PC-3 (cell line): ENCODE measurements at regions not wholly inside any gene's neighbourhood (a gene's known extent, or its start where the extent isn't known, plus 50 kb on each side); places are given as distances from the start of the nearest gene placed in this dataset.
"Not testable (repeated sequence)": the region's sequence is repeated elsewhere in the genome, so short reads cannot be mapped to it uniquely, and the experiment has no call there.

Experiments
- ATAC-seq: fragments of 200-7000 bp; cut with Tn5 transposase; 2 replicates; pipeline ENCODE4 v1.9.1; 2020; ENCODE audit warnings: mild to moderate bottlenecking, moderate library complexity
- BruUV-seq: library from RNA; stranded (reverse); fragments of 400-500 nt; replicated peaks from 2 replicates; lab custom pipeline; 2021; lab: Mats Ljungman, UMichigan
- CTCF ChIA-PET: fragments of 300-600 bp; sonication (Branson Sonifier 250); formaldehyde crosslinking; loops from one replicate; lab custom pipeline; 2022; ENCODE audit warnings: antibody characterized with exemption; lab: Charles Lee
- POLR2A ChIA-PET: fragments of 300-600 bp; sonication (Branson Sonifier 250); formaldehyde crosslinking; loops from one replicate; lab custom pipeline; 2022; ENCODE audit warnings: antibody characterized with exemption; ENCODE audit not compliant: unreplicated experiment; lab: Charles Lee
- DNase-seq: peaks from one replicate; pipeline ENCODE4 v3.0.0-alpha.2; 2015
- H2AFZ ChIP-seq: fragments of 300-600 bp; sonication (generic); 2 replicates; pipeline ENCODE4 v1.6.0; 2016; ENCODE audit warnings: antibody characterized with exemption, low read length
- H3F3A ChIP-seq: fragments of 300-600 bp; sonication (generic); one replicate; pipeline ENCODE4 v1.6.0; 2017; ENCODE audit warnings: antibody characterized with exemption, low read length, control low read depth, mild to moderate bottlenecking; ENCODE audit not compliant: unreplicated experiment
- H3K27ac ChIP-seq: fragments of 300-600 bp; sonication (generic); 2 replicates; pipeline ENCODE4 v1.5.1; 2016; ENCODE audit warnings: mild to moderate bottlenecking, low read length
- H3K27me3 ChIP-seq: fragments of 300-600 bp; sonication (generic); 2 replicates; pipeline ENCODE4 v1.6.1; 2016; ENCODE audit warnings: low read length, mixed read lengths
- H3K36me3 ChIP-seq: fragments of 300-600 bp; sonication (generic); 2 replicates; pipeline ENCODE4 v1.6.1; 2016; ENCODE audit warnings: low read depth, mixed run types, low read length, mixed read lengths
- H3K4me1 ChIP-seq: fragments of 300-600 bp; sonication (generic); 2 replicates; pipeline ENCODE4 v1.5.1; 2016; ENCODE audit warnings: low read length; ENCODE audit not compliant: insufficient read depth
- H3K4me2 ChIP-seq: fragments of 300-600 bp; sonication (generic); 2 replicates; pipeline ENCODE4 v1.6.0; 2016; ENCODE audit warnings: low read length
- H3K4me3 ChIP-seq: fragments of 300-600 bp; sonication (generic); 2 replicates; pipeline ENCODE4 v1.5.1; 2016; ENCODE audit warnings: mild to moderate bottlenecking, low read length, mixed read lengths
- H3K79me2 ChIP-seq: fragments of 300-600 bp; sonication (generic); 2 replicates; pipeline ENCODE4 v1.6.1; 2017; ENCODE audit warnings: low read length, mixed read lengths
- H3K9ac ChIP-seq: fragments of 300-600 bp; sonication (generic); 2 replicates; pipeline ENCODE4 v1.6.0; 2016; ENCODE audit warnings: mild to moderate bottlenecking, low read length
- H3K9me2 ChIP-seq: fragments of 300-600 bp; sonication (generic); replicated peaks from 2 replicates; pipeline ENCODE4 v1.6.1; 2016; ENCODE audit warnings: mixed run types, low read length, mixed read lengths
- H3K9me3 ChIP-seq: fragments of 300-600 bp; sonication (generic); 2 replicates; pipeline ENCODE4 v1.6.1; 2016; ENCODE audit warnings: low read length, mixed read lengths
- H4K20me1 ChIP-seq: fragments of 300-600 bp; sonication (generic); 2 replicates; pipeline ENCODE4 v1.6.1; 2016; ENCODE audit warnings: low read length, mixed read lengths
- CTCF ChIP-seq: fragments of 300-600 bp; sonication (generic); conservative IDR thresholded peaks from 2 replicates; pipeline ENCODE4 v1.5.1; 2017; ENCODE audit warnings: antibody characterized with exemption, low read depth, mild to moderate bottlenecking, low read length
- EZH2 ChIP-seq: fragments of 300-600 bp; sonication (generic); IDR thresholded peaks from one replicate; pipeline ENCODE4 v1.6.1; 2017; ENCODE audit warnings: antibody characterized with exemption, mild to moderate bottlenecking, low read length; ENCODE audit not compliant: unreplicated experiment
- EZH2phosphoT487 ChIP-seq: fragments of 300-600 bp; sonication (generic); IDR thresholded peaks from 2 replicates; pipeline ENCODE4 v1.6.1; 2018; ENCODE audit warnings: mild to moderate bottlenecking, antibody characterized with exemption, low read length, borderline replicate concordance
- intact Hi-C: fragments of 100-400 bp; cut with micrococcal nuclease; formaldehyde crosslinking; loops from 2 replicates; pipeline ENCODE4 v1.9.0; 2023

- no peak overlapping the region for H3K9ac ChIP-seq
- H3K27me3 ChIP-seq, result no peaks in the 10 kb centered on the region
- no peak for ATAC-seq
- no peaks in the 10 kb centered on the region for H3K79me2 ChIP-seq
- intact Hi-C loops, result loop anchor here (10.0 kb wide), 1 partner anchor 1039 kb away; no protein-coding TSS in a partner anchor
- no peak overlapping the region for H3K27ac ChIP-seq
- ChIA-PET CTCF (no interaction called here), POLR2A (interaction anchor here (0.6 kb wide), 1 partner anchor 605 kb away, joined by 3 read pairs; no protein-coding TSS in a partner anchor)
- H3K36me3 ChIP-seq, result no peaks in the 10 kb centered on the region
- no TSS peak for BruUV-seq
- no peaks in the 10 kb centered on the region for H3K4me1 ChIP-seq
- no peaks in the 10 kb centered on the region for H3F3A ChIP-seq
- no peaks in the 10 kb centered on the region for H4K20me1 ChIP-seq
- H2AFZ ChIP-seq, result no peak overlapping the region
- H3K4me2 ChIP-seq, result no peak overlapping the region
- H3K9me2 ChIP-seq, result no peaks in the 10 kb centered on the region
- no peak for TF ChIP-seq EZH2phosphoT487
- no peak for TF ChIP-seq CTCF
- no peak for TF ChIP-seq EZH2
- DNase-seq, result no peak
- no peaks in the 10 kb centered on the region for H3K9me3 ChIP-seq
- H3K4me3 ChIP-seq, result no peak overlapping the region
Measured at GRCh38 chr2:122713800-122714199, 958.3 kb downstream of the TSN start.

GRCh38 chr2:122720822-122721221 lies 965.4 kb downstream of the TSN start:
- H3K4me1 ChIP-seq, H3K9me3 ChIP-seq, H3K36me3 ChIP-seq, H3K27ac ChIP-seq, CTCF ChIA-PET, H3K4me2 ChIP-seq, H4K20me1 ChIP-seq, POLR2A ChIA-PET, H3F3A ChIP-seq, H3K27me3 ChIP-seq, ATAC-seq, H3K9me2 ChIP-seq, H3K79me2 ChIP-seq, H3K4me3 ChIP-seq, DNase-seq, H3K9ac ChIP-seq, intact Hi-C loops, BruUV-seq: not testable (repeated sequence)
- peak overlapping the region; percentile 46; the same call in 1 of the 2 replicates for H2AFZ ChIP-seq

- intact Hi-C loops, result no loop called here
- ChIA-PET POLR2A (no interaction called here), CTCF (no interaction called here)
- H3F3A ChIP-seq, result no peaks in the 10 kb centered on the region
- TF ChIP-seq CTCF (no peak), EZH2 (no peak), EZH2phosphoT487 (no peak)
- 0 out of 2 replicates have a peak, but pooled peaks cover 3% of the 10 kb centered on the region for H3K4me1 ChIP-seq
- no peak overlapping the region for H3K27ac ChIP-seq
- no peak overlapping the region for H3K9ac ChIP-seq
- no peaks in the 10 kb centered on the region for H3K27me3 ChIP-seq
- H3K9me3 ChIP-seq, result no peaks in the 10 kb centered on the region
- no peaks in the 10 kb centered on the region for H3K9me2 ChIP-seq
- no peaks in the 10 kb centered on the region for H3K36me3 ChIP-seq
- no peak overlapping the region for H3K4me2 ChIP-seq
- peak; percentile 7 for DNase-seq
- no peaks in the 10 kb centered on the region for H3K79me2 ChIP-seq
- no peak overlapping the region for H3K4me3 ChIP-seq
- no peak overlapping the region for H2AFZ ChIP-seq
- BruUV-seq, result no TSS peak
- no peaks in the 10 kb centered on the region for H4K20me1 ChIP-seq
- ATAC-seq, result no peak
Measured at GRCh38 chr2:122734766-122735424, 979.4 kb downstream of the TSN start.
